Posterior vena cava (tissue), 2 donors: ENCODE measurements at regions not wholly inside any gene's neighbourhood (a gene's known extent, or its start where the extent isn't known, plus 50 kb on each side); places are given as distances from the start of the nearest gene placed in this dataset.
"Not testable (repeated sequence)": the region's sequence is repeated elsewhere in the genome, so short reads cannot be mapped to it uniquely, and the experiment has no call there.

Source experiments
- DNase-seq: peaks from one replicate; pipeline ENCODE4 v3.0.0-alpha.2; 2020; ENCODE audit warnings: low spot score
- intact Hi-C, 2 donors: fragments of 100-400 bp; cut with DNase I; formaldehyde crosslinking; loops; one replicate each; pipeline versions ENCODE4 v1.14.1 to v1.14.2; 2022 to 2023
- donor health status: DM: yes; HTN: yes; CAD: no.
- donor health status: DM: yes; HTN: yes; CAD: no.

DNA sequence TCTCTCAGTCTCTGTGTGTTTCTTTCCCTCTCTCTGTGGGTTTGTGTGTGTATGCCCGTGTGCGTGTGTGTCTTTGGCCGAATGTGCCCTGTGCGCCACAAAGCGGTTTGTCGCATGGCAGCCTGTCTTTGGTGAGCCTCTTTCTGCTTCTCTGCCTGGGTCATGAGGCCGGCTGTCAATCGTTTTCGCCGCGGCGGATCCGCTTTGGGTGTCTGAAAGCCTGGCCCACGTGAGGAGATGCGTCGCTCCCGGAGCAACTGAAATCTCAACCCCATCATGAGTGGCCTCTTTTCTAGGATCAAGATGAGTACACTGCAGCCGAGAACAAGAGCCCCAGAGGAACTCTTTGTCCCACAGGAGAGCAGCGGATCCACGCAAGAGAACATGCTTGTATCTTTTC lies 98.6 kb upstream of the FOXD4L5 start:
- DNase-seq = peak; percentile 76

DNA sequence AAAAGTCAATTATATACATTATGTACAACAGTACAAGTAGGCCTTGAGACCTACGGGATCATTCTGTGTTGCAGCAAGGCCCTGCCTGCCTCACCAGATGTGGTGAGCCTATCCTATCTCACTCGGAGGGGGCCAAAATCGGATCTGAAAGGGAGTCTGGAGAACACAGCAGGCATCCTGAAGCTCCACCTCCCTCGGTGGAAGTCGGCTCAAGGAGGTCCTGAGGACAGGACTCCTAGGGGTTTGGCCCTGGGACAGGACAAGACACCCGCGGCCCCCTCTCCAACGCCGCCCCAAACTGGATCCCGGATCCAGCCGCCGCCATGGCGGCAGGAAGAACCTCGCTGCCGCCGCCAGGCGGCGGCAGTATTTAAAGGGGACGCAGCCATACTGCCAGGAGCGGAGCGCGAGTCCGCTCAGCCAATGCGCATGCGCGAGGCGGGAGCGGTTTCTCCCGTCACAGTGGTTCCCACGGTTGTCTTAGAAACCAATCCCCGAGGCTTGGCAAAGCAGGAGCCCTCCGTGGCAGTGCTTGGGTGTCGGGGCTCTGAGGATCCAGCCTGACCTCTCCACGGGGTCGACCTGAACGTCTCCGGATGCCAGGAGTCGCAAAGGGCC lies 97.8 kb upstream of the FOXD4L5 start:
- intact Hi-C loops = not testable (repeated sequence)
- peak; percentile 49 for DNase-seq

More for the DNA sequence above, 98.6 kb upstream of the FOXD4L5 start:
- intact Hi-C loops = not testable (repeated sequence)
